ENCODE measurements at regions not wholly inside any gene's neighbourhood (a gene's known extent, or its start where the extent isn't known, plus 50 kb on each side); places are given as distances from the start of the nearest gene placed in this dataset.

GRCh38 chr10:43802988-43803696, 154.5 kb upstream of the ZNF32 start:
- DNase-seq: no peak

GRCh38 chr10:43801626-43802025, 152.9 kb upstream of the ZNF32 start:
- no peak for DNase-seq

GRCh38 chr10:43801140-43801539, 152.5 kb upstream of the ZNF32 start:
- DNase-seq: no peak

- no peak for DNase-seq
Observed at GRCh38 chr10:43796781-43797180, 148.1 kb upstream of the ZNF32 start.

DNA sequence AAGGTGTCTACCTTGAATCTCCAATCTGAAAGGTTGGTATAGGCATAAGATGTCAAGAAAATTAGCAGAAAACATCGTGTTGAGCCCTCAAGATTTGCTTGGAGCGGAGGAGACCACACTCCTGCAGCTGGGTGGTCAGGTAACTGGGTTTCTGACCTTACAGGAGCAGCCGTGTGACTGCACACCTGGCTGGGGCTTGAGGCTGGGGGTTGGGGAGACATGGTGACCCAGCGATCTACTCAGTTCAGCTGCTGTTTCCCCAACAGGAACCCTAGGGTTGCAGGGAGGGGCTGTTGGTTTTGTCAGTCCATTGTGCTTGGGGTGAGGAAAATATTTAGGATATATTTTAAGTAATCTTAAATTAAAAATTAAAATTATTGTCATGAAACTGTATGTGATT, 147.0 kb upstream of the ZNF32 start:
- no peak for DNase-seq

DNA sequence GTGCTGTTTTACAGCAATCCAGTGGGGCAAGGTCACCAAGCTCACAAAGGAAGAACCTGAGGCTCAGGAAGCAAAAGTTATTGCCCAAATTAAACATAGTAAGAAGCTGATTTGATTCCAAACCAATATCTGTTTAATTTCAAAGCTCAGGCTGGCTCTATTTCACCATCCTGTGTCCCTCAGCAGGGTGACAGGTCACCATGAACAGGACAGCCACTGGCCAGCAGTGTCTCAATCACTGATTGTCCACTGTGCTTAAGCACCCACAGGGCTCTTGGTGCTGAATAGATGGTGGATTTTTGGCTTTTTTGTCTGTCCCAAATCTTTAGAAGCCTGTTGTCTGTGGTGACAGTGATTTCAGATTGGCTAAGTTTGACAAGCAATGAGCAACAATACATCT, 146.4 kb upstream of the ZNF32 start:
- no peak for DNase-seq

DNA sequence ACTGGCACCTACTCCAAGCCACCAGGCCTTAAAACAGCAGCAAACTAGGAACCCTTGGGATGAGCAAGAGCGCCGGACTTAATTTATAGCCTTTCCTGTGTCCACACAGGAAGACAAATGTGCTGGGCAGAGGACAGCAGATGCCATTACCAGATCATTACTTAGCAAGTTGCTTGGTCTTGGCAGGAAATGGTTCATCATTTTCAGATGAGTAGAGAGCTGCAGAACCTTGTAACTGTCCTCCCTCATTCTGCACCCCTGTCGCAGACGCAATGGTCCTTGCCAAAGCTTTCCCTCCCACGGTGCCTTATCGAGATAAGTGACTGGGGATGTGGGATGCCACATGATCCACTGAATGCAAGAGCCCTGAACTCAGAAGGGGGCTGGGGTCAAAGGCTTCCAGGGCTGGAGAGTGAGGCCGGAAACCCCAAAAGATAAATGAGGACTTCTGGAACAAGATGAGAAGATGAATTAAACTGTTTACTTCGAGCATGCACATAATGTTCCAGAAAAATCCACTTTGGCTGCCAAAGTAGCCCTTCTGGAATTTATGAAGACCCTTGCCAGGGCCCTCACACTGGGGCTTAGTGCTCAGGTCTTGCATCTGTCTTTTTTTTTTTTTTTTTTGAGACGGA, 145.6 kb upstream of the ZNF32 start:
- no peak for DNase-seq

DNA sequence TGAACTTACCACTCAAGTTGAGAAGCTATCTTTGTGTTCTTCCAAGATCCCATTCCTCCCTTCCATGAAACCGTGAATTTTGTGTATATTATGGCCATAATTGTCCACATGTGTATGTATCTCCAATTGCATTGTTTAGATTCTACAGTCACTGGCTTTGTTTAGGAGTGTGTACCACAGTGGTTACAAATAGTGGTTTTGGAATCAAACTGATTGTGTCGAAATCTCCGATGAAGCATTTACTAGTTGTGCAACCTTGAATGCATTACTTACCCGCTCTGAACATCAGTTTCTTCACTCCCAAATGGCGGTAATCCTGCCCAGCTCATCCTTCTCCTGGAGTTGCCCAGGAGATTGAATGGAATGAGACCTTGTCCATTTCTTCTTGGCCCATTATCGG, 145.0 kb upstream of the ZNF32 start:
- no peak for DNase-seq

GRCh38 chr10:43790147-43790546, 141.5 kb upstream of the ZNF32 start:
- DNase-seq: no peak

- no peak for DNase-seq
Observed at GRCh38 chr10:43785252-43785651, 136.6 kb upstream of the ZNF32 start.

- no peak for DNase-seq
Observed at GRCh38 chr10:43782814-43783213, 134.1 kb upstream of the ZNF32 start.

DNA sequence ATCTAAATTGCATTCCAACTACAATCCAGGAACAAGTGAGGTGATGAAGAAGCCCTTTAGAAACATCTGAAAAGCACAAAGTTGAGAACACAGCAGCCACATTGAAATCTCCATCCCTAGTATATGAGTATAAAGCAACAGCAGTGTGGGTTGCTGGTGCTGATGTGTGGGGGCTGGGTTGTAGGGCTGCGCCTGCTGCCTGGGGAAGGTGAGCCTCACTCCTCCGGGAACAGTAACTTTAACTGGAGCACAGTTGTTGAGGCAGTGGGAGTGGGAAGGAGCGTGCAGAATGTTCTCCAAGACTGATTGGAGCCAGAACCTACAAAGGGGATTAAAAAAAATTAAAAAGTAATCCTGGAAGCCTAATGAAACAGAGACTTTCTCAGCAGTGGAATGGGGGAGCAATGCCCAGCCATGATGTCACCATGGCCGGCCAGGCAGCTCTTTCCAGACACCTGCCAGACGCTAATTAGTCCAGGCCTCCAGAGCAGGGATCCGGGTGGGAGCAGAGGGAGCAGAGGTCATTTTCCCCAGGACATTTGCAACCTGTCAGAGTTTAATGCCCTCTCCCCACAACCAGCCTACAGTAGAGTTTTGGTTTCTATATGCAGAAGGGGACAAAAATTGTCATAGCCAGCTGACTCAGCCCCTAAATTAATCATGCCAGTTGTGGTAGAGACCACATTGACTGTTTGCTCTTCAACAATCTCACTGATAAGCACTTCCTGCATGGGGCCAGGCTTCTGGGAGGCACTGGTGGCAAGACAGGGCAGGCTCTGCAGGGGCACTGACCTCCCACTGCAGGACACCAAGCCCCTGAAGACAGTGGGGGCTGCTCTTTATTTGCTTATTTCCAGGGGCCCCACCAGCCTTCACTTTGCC, 133.0 kb upstream of the ZNF32 start:
- DNase-seq: peak; percentile 13

- no peak for DNase-seq
Observed at GRCh38 chr10:43778571-43778970, 129.9 kb upstream of the ZNF32 start.

DNA sequence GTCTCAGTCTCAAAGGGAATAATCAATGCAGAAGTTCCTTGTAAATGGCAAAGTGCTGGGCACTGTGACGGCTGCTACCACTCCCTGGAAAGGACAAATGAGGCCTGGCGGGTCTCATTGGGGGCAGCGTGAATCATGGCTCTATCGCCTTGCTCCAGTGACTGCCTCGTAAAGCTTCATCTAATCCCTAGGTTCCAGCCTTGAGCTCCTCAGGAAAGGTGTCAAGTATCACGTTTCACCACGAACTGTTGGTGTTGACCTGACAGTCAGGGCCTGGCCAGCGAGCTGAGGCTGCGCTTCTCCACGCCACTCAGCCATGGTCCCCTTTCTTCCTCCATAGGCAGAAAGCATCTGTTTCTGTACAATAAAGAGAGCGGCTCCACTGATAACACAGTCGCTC, 126.7 kb upstream of the ZNF32 start:
- DNase-seq: no peak

GRCh38 chr10:43774234-43774769, 125.6 kb upstream of the ZNF32 start:
- DNase-seq: no peak

DNA sequence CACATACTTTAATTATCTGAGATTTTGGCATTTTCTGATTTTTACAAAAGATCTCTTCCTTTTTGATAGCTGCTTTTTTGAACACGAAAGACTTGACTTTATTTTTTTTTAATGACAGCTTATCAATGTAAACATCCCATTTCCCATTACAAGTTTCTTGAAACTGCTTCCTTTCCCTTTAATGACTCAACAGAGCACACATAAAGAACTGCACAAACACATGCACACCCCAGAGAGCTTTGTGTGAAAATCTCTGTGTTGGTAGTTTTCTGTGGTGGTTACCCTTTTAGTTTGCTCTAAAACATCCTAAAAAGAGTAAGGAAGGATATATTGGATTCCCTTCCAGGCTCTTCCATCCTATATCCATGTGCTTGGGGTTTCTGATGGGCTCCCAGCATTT, 125.1 kb upstream of the ZNF32 start:
- DNase-seq: no peak

DNA sequence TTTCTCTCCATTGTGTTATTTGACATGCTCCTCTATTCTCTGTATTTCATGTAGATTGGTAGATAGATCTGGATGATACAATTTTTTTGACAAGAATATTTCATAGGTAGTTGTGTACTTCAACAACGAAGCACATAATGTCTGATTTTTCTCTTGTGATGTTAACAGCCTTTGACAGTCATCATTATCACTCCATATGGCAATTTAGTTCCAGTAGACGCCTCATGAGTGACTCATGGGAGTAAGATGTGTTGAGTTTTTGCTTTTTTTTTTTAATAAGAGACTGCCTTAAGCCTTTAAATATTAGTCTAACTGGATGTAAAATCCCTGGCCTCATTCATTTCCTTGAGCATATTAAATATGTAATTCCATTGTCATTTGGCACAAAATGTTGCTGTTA, 123.5 kb upstream of the ZNF32 start:
- DNase-seq: no peak

DNA sequence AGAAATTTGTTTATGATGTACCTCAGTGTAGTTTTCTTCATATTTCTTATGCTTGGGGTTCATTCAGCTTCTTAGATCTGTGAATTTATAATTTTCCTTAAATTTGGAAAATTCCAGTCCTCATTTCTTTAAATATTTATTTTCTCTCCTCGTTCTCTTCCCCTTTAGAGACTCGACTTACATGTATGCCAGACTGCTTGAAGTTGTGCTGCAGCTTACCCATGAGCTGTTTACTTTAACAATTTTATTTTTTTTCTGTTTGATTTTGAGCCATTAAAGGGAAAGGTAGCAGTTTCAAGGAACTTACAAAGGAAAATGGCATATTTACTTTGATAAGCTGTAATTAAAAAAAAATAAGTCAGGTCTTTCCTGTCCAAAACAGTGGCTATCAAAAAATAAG, 123.0 kb upstream of the ZNF32 start:
- no peak for DNase-seq

DNA sequence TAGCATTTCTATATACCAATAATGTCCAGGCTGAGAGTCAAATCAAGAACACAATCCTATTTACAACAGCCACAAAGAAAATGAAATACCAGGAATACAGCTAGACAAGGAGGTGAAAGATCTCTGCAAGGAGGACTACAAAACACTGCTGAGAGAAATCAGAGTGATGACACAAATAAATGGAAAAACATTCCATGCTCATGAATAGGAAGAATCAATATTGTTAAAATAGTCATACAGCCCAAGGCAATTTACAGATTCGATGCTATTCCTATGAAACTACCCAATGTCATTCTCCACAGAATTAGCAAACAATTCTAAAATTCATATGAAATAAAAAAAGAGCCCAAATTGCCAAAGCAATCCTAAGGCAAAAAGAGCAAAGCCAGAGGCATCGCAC, 116.8 kb upstream of the ZNF32 start:
- no peak for DNase-seq

DNA sequence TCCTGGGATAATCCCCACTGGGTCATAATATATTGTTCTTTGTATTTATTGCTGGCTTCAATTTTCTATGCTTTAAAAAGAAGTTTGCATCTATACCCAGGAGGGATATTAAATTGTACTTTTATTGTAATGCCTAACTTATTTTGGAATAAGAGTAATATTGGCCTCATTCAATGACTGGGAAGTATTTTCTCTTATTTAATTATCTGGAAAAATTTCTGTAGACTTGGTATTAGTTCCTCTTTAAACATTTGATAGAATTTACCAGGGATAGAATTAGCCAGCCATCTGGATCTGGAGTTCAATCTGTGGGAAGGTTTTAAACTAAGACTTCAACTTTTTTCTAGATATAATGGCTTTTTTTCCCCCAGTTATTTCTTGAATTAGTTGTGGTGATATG, 115.2 kb upstream of the ZNF32 start:
- DNase-seq: no peak

DNA sequence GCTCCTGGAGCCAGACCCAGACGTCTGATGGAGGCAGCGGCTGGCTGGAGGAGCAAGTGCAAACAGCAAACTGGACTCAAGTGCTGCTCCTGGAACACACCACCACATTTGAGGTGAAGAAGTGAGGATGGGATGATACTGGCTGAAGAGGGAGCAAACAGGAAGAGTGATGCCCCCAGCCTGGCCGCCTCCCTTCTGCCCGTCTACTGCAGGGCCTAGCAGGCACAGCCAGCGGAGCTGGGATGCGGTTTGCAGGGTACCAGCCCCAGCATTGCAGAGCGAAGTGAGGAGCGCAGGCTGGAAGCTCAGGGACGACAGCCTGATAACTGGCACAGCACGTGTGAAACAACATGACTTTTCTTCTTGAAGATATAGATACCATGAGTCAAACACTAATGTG, 111.8 kb upstream of the ZNF32 start:
- DNase-seq: no peak

DNA sequence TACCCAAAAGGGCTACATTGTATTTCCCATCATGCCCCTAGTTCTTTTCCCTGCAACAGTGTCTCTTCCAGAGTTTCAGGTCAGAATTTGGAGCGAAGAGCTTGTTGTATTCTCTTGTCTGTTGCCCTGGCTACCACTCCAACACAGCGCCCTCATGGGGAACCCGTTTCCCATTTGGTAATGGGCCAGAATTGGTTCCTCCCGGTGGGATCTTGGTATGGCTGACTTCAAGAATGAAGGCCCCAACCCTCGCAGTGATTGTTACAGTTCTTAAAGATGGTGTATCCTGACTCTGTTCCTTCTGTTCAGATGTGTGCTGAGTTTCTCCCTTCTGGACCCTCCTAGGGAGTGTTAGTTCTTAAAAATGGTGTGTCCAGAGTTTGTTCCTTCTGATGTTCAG, 110.5 kb upstream of the ZNF32 start:
- DNase-seq: no peak

- DNase-seq: no peak
Observed at GRCh38 chr10:43756341-43756740, 107.7 kb upstream of the ZNF32 start.
